IgD-negative memory B cell (primary cell): ENCODE measurements at regions not wholly inside any gene's neighbourhood (a gene's known extent, or its start where the extent isn't known, plus 50 kb on each side); places are given as distances from the start of the nearest gene placed in this dataset.

ENCODE experiments used
- H3K27ac Mint-ChIP-seq, 3 donors: one replicate each; pipeline ENCODE4 v1.8.0; 2020 to 2022; ENCODE audit warnings: mild to moderate bottlenecking in 3 of 3, mixed read lengths in 3 of 3, moderate library complexity in 1 of 3
- H3K27me3 Mint-ChIP-seq: one replicate; pipeline ENCODE4 v1.8.0; 2021; ENCODE audit warnings: mixed read lengths
- H3K36me3 Mint-ChIP-seq: one replicate; pipeline ENCODE4 v1.8.0; 2020; ENCODE audit warnings: mild to moderate bottlenecking, mixed read lengths
- H3K4me1 Mint-ChIP-seq, 3 donors: one replicate each; pipeline ENCODE4 v1.8.0; 2020 to 2022; ENCODE audit warnings: mixed read lengths in 3 of 3, mild to moderate bottlenecking in 1 of 3
- H3K4me3 Mint-ChIP-seq, 4 donors: one replicate each; pipeline ENCODE4 v1.8.0; 2020 to 2022; ENCODE audit warnings: mild to moderate bottlenecking in 4 of 4, mixed read lengths in 4 of 4, moderate library complexity in 3 of 4
- H3K9me3 Mint-ChIP-seq, 3 donors: one replicate each; pipeline ENCODE4 v1.8.0; 2020 to 2021; ENCODE audit warnings: mixed read lengths in 3 of 3, mild to moderate bottlenecking in 1 of 3

DNA sequence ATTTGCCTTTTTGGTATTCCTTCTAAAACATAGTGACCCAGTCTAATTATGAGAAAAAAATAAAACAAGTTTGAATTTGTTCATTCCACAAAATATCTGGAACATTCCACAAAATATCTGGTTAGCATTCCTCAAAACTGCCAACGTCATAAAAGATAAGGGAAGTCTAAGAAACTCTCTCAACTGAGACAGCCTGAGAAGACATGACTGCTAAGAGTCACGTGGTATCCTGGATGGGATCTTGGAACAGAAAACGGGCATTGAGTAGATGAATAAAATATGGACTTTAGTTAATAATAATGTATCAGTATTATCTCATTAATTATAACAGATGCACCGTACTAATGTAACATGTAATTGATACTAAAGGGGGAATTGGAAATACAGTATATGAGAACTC lies 280.9 kb downstream of the ARAP2 start:
- Mint-ChIP-seq H3K27me3 (no peaks in the 10 kb centered on the region), H3K36me3 (no peaks in the 10 kb centered on the region), H3K27ac (no peak overlapping the region), H3K4me1 (no peaks in the 10 kb centered on the region), H3K9me3 (no peaks in the 10 kb centered on the region), H3K4me3 (no peak overlapping the region)

DNA sequence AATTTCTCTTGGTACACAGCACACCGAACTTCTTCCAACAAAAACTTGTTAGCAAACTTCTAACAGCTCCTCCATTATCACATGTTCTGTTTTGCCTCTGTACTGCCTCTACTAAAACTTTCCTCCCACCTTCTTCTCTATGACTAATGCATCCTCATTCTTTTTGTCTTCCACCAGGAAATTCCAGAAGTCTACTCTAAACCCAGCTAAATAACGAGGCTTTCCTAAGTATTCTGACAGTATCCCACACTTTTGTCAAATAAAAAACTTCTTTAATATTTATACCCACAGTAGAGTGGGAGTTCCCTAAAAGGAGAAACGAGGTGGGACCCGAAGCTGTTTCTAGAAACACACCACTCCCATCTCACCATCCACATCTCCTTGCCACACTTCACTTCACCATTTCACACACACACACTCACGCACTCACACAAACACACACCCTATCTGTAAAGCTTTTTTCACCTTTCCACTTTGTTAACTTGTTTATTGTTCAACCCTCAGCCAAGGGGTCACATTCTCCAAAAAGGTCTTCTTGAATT lies 280.3 kb downstream of the ARAP2 start:
- no peaks in the 10 kb centered on the region for H3K36me3 Mint-ChIP-seq
- H3K9me3 Mint-ChIP-seq = no peaks in the 10 kb centered on the region
- no peak overlapping the region for H3K27ac Mint-ChIP-seq
- no peaks in the 10 kb centered on the region for H3K27me3 Mint-ChIP-seq
- no peaks in the 10 kb centered on the region for H3K4me1 Mint-ChIP-seq
- H3K4me3 Mint-ChIP-seq = no peak overlapping the region

DNA sequence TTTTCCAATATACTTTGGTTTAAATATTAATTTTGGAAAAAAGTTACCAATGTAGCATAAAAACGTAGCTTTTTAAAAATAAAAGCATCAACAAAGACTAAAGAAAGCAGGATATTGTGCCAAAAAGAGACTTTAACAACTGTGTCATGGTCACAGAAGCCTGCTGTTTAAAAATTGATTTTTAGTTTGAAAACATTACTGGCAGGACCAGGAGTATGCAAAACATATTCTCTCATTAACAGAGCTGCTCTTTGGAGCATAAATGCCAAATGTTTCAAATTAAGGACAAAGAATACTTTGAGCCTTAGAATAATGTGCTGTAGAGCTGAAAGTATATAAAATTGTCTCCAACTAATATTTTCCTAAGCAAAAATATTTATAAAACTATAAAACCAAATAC lies 279.0 kb downstream of the ARAP2 start:
- Mint-ChIP-seq H3K4me1 (no peaks in the 10 kb centered on the region), H3K27me3 (no peaks in the 10 kb centered on the region), H3K36me3 (no peaks in the 10 kb centered on the region), H3K27ac (no peak overlapping the region), H3K4me3 (no peak overlapping the region), H3K9me3 (no peaks in the 10 kb centered on the region)

DNA sequence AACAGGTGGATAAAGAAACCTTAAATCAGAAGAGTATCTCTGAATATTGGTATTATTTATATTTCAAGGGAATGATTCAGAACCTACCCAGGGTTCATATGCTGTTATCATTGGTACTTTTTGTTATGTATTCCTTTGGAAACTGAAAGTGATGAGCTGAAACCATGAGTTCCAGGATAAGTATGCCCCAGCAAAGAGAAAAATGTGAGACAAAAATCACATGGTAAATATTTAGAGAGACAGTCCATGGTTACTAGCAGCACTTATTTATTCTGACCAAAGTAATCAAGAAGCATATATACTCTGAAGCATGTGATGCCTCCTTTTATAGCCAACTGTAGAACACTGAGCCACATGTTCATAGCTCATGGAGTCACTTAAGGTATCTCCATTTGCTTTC lies 277.7 kb downstream of the ARAP2 start:
- H3K4me1 Mint-ChIP-seq = no peaks in the 10 kb centered on the region
- H3K27ac Mint-ChIP-seq = no peak overlapping the region
- no peaks in the 10 kb centered on the region for H3K27me3 Mint-ChIP-seq
- H3K4me3 Mint-ChIP-seq = no peak overlapping the region
- H3K36me3 Mint-ChIP-seq = no peaks in the 10 kb centered on the region
- H3K9me3 Mint-ChIP-seq = no peaks in the 10 kb centered on the region

DNA sequence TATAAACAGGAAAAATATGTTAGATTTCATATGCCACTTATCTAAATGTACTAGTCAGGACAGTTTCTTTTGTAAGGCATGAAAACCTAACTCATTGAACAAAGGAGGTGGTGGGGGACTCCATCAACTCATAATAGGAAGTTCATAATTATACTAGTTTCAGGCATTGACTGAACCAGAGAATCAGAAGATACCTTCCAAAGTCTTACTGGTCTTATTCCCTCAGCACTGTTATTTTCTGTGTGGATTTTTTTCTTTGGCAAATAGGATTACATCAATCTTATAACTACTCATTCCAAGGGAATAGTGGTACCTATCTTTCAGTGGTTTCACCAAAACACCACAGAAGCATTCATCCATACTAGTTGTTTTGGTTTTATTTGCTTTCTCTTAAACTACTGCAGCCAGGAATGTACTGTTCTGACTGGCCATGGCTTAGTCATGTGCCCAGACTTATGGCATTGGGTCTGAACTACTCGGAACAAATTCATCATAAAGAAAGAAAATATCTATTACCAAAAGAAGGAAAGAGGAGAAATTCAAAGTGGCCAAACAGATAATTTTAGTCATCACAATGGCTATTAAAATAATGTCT lies 273.9 kb downstream of the ARAP2 start:
- Mint-ChIP-seq H3K9me3 (no peaks in the 10 kb centered on the region), H3K27ac (no peak overlapping the region), H3K27me3 (no peaks in the 10 kb centered on the region)

DNA sequence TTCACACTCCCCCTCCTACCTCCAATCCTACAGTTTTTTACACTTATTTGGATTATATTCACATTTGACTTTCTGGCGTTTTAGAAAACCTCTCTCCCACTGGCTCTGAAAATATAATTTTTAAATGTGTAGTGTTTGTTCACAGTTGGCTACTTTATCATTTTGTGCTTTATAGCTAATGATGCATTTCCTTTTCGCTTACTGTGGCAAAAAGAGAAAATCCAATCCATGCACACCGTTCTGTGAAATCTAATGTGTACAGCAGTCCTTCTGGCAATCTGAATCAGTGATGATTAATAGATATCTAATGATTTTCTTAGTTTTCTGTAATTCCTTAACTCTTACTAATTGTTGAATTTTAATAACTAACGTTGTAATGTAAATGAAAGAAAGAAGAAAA lies 271.5 kb downstream of the ARAP2 start:
- H3K27ac Mint-ChIP-seq = no peak overlapping the region
- H3K4me1 Mint-ChIP-seq = no peaks in the 10 kb centered on the region
- H3K4me3 Mint-ChIP-seq = no peak overlapping the region
- no peaks in the 10 kb centered on the region for H3K36me3 Mint-ChIP-seq
- H3K27me3 Mint-ChIP-seq = no peaks in the 10 kb centered on the region
- H3K9me3 Mint-ChIP-seq = no peaks in the 10 kb centered on the region

More for the DNA sequence above, 273.9 kb downstream of the ARAP2 start:
- Mint-ChIP-seq H3K4me3 (no peak overlapping the region), H3K36me3 (no peaks in the 10 kb centered on the region), H3K4me1 (no peaks in the 10 kb centered on the region)

DNA sequence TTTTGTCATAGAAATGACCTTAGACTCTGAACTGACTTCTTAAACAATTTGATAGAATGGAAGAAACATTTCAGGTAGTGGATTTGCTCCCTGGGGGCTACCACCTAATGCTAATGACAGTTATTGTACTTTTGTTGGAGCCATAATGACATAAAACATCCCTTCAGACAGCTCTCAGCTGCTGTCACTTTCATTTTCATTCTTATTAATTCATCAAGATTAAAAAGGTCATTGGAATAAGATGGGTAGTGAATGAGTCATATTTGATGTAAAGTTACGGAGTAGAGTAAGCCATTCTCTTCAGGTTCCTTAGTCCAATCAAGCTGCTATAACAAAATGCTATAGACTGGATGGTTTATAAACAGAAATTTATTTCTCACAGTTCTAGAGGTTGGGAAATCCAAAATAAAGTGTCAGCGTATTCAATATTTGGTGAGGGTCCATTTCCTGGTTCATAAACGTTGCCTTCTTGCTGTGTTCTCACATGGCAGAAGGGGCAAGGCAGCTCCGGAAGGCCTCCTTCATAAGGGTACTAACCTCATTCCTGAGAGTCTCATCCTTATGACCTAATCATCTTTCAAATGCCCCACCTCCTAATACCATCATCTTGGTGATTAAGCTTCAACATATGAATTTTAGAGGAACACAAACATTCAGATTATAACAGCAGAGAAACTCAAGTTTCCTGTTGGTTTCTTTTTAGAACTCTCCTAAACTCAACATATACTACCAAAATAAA lies 268.5 kb downstream of the ARAP2 start:
- no peaks in the 10 kb centered on the region for H3K36me3 Mint-ChIP-seq
- H3K27ac Mint-ChIP-seq = peak overlapping the region in 1 of 3 donors; percentile 47
- H3K9me3 Mint-ChIP-seq = no peaks in the 10 kb centered on the region
- no peaks in the 10 kb centered on the region for H3K4me1 Mint-ChIP-seq
- H3K27me3 Mint-ChIP-seq = no peaks in the 10 kb centered on the region
- no peak overlapping the region for H3K4me3 Mint-ChIP-seq

DNA sequence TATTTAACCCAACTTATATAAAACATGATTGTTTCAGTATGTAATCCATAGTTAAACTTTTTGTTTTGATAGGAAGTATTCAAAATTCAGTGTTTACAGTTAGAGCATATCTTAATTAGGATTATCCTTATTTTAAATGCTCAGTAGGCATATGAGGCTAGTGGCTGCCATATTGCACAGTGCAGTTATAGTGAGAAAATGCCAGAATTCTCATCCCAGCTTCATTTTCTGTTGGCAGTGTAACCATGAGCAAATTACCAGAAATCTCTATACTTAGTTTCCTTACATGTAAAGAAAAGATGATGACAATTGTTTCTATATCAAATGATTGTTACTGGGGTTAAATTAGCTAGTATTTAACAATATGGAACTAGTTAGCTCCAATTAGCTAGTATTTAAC lies 265.8 kb downstream of the ARAP2 start:
- Mint-ChIP-seq H3K9me3 (no peaks in the 10 kb centered on the region), H3K36me3 (peaks cover 5% of the 10 kb centered on the region), H3K27me3 (peaks cover 1% of the 10 kb centered on the region), H3K4me3 (no peak overlapping the region), H3K4me1 (peaks cover 5 to 7% (median 6%) of the 10 kb centered on the region in 3 donors), H3K27ac (no peak overlapping the region)

DNA sequence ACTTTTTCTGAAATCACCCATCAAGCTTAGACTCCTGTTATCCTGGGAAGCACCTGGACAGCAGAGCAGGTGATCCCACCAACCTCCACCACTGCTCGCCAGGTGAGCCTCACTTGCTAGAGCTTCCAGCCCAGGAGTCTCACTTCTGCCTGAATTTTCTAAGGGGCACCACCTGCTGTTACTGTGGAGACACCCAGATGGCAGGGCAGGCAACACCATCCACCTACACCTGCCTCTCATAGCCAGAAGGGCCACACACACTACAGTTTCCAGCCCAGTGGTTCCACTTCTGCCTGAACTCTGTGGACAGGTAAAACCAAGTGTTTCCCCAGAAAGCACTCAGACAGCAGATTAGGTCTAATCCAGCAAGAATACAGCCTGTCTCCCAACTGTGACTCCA lies 262.0 kb downstream of the ARAP2 start:
- peaks cover 5 to 7% (median 6%) of the 10 kb centered on the region in 3 donors for H3K4me1 Mint-ChIP-seq
- peaks cover 1% of the 10 kb centered on the region for H3K27me3 Mint-ChIP-seq
- peaks cover 5% of the 10 kb centered on the region for H3K36me3 Mint-ChIP-seq
- no peak overlapping the region for H3K4me3 Mint-ChIP-seq
- no peaks in the 10 kb centered on the region for H3K9me3 Mint-ChIP-seq
- no peak overlapping the region for H3K27ac Mint-ChIP-seq

DNA sequence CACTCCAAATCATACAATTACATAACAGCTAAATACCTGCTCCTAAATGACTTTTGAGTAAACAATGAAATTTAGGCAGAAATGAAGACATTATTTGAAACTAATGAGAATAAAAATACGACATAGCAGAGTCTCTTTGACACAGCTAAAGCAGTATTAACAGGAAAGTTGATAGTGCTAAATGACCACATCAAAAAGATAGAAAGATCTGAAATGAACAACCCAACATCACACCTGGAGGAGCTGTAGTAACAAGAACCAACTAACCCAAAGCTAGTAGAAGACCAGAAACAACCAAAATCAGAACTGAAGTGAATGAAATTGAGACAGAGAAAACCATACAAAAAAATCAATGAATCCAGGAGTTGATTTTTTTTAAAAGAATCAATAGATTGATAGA lies 257.8 kb downstream of the ARAP2 start:
- peaks cover 1 to 5% (median 3%) of the 10 kb centered on the region in 3 donors for H3K4me1 Mint-ChIP-seq
- H3K27me3 Mint-ChIP-seq = no peaks in the 10 kb centered on the region
- peaks cover 0 to 1% (median 0%) of the 10 kb centered on the region in 3 donors for H3K9me3 Mint-ChIP-seq
- no peak overlapping the region for H3K27ac Mint-ChIP-seq
- no peak overlapping the region for H3K4me3 Mint-ChIP-seq
- peaks cover 5% of the 10 kb centered on the region for H3K36me3 Mint-ChIP-seq

DNA sequence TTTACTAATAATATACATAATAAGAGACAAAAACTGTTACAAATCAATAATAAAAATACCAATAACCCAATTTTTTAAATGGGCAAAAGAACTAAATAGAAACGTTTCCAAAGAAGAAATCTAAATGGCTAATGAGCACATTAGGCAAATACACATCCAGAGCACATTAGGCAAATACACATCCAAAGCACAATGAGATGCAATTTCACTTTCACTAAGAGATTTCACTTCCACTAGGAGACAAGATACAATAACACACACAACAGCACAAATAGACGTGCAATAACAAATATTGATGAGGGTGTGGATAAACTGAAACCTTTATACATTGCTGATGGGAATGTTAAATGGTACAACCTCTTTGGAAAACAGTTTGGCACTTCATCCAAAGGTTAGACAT lies 250.7 kb downstream of the ARAP2 start:
- no peak overlapping the region for H3K27ac Mint-ChIP-seq
- no peaks in the 10 kb centered on the region for H3K4me1 Mint-ChIP-seq
- H3K4me3 Mint-ChIP-seq = no peak overlapping the region
- H3K9me3 Mint-ChIP-seq = peaks cover 0 to 1% (median 0%) of the 10 kb centered on the region in 3 donors
- no peaks in the 10 kb centered on the region for H3K36me3 Mint-ChIP-seq
- no peaks in the 10 kb centered on the region for H3K27me3 Mint-ChIP-seq

DNA sequence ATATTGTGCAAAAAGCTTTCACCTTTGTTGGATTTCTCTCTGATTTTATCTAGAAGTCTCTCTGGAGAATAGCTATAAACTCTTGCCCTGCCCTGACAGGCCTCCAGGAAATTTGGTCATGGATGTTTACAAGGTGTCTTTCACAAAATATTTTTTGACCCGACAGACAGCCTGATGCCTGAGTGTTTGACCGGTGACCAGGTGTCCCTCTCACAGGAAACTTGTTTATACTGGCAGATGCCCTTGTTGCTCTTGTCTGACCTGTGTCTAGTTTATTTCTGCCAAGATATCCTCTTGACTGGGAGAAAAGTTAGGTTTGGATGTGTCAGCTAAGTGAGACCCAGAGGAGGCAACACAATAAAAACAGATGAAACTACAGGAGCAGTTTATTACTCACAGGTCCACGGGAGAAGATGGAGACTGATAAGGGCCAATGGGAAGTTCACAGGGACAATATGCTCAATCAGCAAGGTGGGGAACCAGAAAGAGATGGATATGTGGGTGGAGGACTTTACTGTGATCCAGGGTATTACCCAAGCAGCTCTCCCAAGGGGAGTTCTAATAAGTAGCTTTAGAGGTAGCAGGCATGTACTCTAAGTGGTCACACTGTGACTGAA lies 243.3 kb downstream of the ARAP2 start:
- H3K36me3 Mint-ChIP-seq = peaks cover 3% of the 10 kb centered on the region
- H3K4me1 Mint-ChIP-seq = no peaks in the 10 kb centered on the region
- H3K9me3 Mint-ChIP-seq = no peaks in the 10 kb centered on the region
- no peaks in the 10 kb centered on the region for H3K27me3 Mint-ChIP-seq
- H3K27ac Mint-ChIP-seq = no peak overlapping the region
- H3K4me3 Mint-ChIP-seq = no peak overlapping the region

DNA sequence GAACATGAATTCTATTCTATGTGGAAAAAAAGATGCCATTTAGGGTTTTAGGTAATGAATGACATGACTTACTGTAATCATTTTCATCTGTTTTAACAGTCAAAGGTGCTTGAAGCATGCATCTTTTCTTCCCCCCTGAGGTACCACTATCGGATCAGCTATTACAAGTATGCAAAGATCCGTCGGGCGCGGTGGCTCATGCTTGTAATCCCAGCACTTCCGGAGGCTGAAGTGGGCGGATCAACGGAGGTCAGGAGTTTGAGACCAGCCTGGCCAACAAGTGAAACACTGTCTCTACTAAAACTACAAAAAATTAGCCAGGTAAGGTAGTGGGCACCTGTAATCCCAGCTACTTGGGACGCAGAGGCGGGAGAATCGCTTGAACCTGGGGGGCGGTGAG lies 241.3 kb downstream of the ARAP2 start:
- Mint-ChIP-seq H3K4me1 (no peaks in the 10 kb centered on the region), H3K27ac (no peak overlapping the region), H3K27me3 (no peaks in the 10 kb centered on the region), H3K9me3 (no peaks in the 10 kb centered on the region), H3K4me3 (no peak overlapping the region), H3K36me3 (peaks cover 3% of the 10 kb centered on the region)

DNA sequence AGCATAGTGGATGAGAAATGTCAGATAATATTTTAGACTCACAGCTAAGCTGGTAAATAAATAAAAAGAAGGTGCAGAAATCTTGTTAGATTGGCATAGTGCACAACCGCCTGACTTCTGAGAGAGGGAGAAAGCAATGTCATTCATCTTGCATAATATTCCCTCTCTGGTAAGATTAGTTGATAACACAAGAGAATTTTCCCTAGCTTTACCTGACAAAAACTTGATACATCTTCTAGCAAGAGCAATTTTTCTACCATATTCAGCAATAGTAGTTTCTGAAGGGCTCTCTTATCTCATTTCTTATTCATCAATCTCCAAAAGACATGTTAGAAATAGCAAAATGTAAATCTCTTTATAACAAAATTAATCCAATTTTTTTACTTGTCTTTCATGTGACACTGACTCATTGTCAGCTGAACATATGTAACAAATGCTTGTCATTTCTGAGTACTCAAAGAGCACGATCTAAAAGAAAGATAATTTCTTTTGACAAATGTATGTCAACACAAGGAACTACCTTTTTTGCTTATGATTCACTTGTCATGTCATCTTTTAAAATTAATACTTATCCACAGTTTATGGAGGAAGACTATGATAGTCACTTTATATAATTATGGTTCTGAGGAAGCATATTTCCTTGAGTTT lies 240.0 kb downstream of the ARAP2 start:
- Mint-ChIP-seq H3K9me3 (peaks cover 0 to 6% (median 0%) of the 10 kb centered on the region in 3 donors), H3K27me3 (no peaks in the 10 kb centered on the region), H3K4me1 (no peaks in the 10 kb centered on the region), H3K27ac (no peak overlapping the region), H3K36me3 (peaks cover 3% of the 10 kb centered on the region), H3K4me3 (no peak overlapping the region)

DNA sequence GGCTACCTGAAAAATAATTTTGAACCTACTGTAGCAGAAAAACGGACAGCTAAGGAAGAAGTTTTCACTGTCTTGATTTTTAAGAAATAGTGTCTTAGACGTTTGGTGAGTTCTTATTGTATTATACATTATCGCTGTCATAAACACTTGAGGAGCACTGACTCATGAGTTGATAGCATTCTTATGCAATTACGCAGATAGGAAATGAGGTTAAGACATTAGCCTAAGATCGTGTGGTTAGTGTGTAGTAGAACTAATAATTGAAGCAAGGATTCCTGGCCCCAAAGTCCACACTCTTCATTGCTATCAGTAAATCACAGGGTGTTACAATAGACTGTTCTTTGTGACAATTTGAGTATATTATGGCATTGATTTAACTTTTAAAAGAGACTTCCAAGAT lies 238.1 kb downstream of the ARAP2 start:
- no peaks in the 10 kb centered on the region for H3K27me3 Mint-ChIP-seq
- H3K27ac Mint-ChIP-seq = no peak overlapping the region
- H3K36me3 Mint-ChIP-seq = peaks cover 3% of the 10 kb centered on the region
- peaks cover 0 to 6% (median 0%) of the 10 kb centered on the region in 3 donors for H3K9me3 Mint-ChIP-seq
- no peaks in the 10 kb centered on the region for H3K4me1 Mint-ChIP-seq
- H3K4me3 Mint-ChIP-seq = no peak overlapping the region
